Inflammatory macrophage (primary cell): ENCODE measurements at regions not wholly inside any gene's neighbourhood (a gene's known extent, or its start where the extent isn't known, plus 50 kb on each side); places are given as distances from the start of the nearest gene placed in this dataset.

ENCODE experiments used
- DNase-seq, 2 donors: peaks; one replicate each; pipeline ENCODE4 v3.0.0-alpha.2; 2020 to 2022

DNA sequence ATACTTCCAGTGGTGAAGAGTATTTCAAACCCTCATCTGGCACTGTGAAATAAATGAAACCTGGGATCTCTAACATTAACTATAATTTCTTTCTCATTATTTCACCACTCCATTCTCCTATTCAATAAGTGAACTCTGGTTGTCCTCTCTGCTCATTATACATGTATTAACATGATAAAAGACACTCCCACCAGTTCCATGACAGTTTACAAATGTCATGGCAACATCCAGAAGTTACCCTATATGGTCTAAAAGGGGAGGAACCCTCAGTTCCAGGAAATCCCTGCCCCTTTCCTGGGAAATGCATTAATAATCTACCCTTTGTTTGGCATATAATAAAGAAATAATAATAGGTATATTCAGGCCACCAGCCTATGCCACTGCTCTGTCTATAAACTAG lies 62.7 kb upstream of the BRINP3 start:
- no peak for DNase-seq

DNA sequence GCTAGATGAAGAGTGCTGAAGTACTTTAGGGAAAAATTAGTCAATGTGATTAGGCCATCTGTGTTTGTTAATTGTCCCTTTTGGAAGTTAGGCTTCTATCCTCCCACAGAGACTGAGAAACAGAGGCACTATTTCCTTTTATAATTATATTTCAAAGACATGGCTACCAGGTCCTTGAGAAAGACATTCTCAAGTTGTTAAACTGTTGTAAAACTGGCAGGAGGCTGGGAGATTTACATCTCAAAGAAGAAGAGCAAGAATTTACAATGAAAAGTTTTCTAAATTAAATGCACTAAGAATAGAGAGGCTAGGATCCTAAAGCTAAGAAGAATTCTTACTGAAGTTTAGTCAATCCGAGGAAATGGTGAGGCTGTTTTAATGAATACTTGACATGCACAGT lies 74.0 kb upstream of the BRINP3 start:
- DNase-seq: no peak

DNA sequence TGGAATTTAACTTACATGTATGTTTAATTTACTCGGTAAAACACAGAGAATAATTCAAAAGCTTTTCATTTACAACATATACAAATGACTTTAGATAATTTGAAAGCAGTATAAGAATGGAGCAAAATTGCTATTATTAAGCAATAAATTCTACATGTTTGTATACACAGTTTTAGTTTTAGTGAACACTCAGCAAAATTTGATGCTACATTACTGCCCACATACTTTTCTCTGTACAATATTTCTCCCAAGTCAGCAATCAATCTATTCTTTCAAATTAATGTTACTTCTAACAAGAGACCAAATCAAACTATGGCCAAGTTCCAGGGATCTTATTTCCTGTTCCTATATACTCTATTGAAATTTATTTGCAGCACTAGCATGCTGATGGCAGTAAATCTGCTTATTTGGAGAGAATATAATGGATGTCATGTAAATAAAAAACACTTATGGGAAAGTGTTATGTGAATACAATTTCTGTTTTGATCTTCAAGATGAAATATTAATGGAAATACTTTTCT lies 82.6 kb upstream of the BRINP3 start:
- no peak for DNase-seq

DNA sequence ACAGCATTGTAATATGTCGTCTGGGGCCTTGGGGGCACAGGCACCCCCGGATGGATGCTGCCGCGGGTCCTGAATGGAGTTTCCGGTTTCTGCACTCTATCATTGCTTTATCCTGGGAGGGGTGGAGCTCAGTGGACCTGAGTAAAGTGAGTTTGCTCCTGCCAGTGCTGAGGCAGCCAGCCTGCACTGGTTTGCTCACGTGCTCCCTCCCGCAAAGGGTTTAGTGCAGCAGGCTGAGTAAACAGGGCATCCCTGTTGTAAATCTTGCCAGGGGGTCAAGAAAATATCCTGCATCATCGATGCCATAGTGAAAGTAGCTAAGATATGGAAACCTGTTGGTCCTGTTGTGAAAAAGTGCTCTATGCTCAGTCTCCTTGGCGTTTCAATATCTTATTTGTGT lies 85.6 kb upstream of the BRINP3 start:
- DNase-seq: no peak

DNA sequence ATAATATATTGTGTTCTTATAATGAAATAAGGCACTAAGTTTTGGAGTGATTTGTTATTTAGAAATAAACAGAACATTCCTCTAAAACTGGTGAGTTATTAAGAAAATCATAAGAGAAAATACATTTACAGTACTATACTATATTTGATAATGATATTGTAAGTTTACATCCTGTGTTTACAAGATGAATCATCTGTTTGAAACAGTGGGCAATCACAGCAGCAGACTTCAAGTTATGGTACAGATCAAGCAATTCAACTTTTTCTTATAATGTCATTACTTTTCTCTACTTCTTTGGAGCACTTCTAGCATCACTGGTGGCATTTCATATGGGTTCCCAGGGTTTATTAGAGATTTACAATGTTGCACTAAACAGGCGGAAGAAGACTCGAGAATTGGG lies 86.5 kb upstream of the BRINP3 start:
- DNase-seq: no peak

DNA sequence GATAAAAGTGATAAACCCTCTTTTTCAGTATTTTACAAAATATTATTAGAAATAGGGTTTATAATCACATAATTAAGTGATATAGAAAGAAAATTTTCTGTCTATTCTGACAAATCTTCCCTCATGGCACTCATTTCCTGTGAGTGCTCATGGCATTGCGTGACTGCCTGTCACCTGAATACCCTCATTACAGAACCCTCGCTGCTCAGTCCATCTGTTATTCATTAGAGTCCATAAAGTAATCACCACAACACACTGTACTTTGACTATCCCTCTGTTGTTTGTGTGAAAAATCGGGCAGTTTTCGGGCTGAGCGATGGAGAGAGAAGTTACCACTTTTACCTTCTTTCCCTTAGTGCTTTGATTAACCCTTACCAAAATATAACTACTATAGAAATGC lies 100.4 kb upstream of the BRINP3 start:
- DNase-seq: no peak

DNA sequence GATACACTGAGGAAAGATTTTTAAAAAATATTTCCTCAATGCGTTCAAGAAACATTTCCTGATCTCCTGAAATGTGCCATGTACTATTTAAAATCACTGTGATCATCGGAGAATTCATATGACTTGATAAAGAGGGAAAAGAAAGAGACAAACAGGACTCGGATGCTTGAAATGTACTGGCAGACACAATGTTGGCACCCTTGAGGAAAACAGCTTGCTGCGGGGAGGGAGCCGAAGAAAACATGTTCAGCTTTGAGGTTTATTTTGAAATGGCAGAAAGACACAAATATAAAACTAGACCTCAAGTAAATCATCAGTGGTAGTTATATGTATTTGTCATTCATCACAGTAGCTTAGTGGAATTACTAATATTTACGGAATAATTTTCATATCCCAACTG lies 100.9 kb upstream of the BRINP3 start:
- no peak for DNase-seq

DNA sequence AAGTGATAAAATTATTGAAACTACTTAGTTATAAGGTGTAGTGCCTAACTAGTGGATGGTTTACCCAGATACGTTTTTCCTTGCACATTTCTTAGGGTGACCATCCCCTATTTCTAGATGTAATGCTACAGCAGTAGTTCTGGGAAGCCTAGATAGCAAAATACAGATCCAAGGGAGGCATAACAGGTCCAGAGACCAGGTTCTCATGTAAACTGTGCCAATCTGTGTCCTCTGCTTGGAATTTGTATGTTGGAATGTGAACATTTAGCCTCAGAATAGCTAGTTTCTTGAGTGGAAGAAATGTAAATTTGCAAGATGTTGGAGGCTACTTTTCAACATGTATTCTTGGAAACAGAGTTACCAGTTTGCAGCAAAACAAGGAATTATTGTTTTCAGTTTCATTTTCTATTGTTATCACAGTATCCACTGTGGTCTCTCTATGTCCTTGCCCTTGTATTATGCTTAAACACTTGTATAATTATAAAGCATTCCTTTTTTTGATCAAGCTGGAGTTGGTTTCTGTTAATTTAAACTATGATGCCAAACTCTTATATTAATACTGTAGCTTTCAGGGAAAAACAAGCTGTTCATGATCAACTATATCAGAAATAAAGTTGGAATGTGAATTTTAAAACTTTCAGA lies 102.0 kb upstream of the BRINP3 start:
- DNase-seq: no peak

DNA sequence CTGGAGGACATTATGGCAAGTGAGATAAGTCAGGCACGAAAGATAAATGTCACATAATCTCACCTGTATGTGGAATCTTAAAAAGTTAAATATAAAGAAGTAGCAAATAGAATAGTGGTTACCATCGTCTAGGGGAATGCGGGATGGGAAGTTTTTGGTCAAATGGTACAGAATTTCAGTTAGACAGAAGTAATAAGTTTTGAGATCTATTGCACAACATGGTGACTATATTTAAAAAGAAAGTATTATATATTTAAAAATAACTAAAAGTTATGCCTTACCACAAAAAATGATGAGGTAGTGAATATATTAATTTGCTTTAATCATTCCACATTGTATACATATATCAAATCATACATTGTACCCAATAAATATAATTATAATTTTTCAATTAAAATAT lies 106.2 kb upstream of the BRINP3 start:
- no peak for DNase-seq

DNA sequence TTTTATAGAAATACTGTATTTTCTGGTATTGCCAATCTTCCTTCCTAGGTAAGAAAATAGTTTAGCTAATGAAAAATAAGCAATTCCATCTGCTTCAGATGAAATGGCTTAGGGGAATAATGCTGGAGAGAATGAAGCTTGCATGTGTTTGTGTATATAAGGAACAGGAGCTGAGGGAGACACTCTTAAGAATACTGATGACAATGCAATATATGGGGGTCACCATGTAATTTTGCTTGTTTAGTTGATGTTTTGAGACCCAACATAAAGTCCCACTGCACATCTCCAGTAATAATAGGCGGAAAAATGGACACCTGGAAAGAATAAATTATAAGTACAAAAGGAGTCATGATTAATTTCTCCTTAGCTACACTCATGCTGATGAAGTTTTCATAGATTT lies 110.8 kb upstream of the BRINP3 start:
- no peak for DNase-seq

DNA sequence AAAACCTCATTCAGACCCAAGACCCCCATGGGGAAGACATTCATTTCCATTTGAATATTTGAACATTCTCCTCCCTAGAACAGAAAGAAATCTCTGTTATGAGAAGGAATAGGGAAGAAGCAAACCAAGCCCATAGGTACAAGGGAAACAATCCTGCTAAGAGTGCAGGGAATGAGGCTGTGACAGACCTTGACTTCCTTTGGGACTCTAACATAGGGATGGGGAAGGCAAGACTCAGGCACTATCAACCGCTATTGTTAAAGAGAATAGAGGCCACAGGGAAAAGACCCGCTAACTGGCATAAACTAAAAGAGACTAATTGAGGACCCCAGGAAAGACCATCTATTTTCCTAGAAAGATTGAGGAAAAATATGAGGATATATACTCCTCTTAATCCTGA lies 117.8 kb upstream of the BRINP3 start:
- no peak for DNase-seq

DNA sequence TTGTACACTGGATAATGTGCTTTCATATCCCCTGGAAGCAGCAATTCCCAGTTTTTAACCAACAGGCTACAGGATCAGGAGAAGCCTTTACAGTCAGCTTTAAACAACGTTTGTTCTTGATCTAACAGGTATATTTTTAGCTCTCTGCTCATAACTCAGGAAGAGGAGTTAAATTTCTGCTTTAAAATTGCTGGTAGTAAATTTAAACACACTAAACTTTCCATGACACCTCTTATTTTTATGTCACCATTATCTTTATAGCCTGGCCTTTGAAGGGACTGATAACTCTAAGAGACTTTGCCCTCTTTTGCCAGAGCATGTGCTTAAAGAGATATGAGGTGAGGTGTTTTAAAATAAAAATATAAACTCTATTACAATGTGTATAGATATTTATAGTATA lies 119.6 kb upstream of the BRINP3 start:
- DNase-seq: no peak

DNA sequence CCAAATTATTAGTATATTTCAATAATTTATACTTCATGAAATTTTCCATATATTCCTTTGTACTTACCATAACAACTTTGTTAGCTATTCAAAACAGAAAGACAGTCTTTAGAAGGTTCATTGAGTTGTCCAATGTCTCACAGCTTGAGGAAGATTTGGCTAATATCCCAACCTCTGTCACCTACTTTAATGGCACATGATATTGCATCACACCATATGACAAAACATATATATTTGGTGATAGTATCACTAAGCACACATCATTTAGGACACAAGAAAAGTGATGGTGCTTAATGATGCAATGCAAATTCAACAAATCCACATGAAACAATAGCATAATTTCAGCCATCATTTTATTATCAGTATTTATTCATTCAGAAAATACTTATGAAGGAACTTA lies 122.0 kb upstream of the BRINP3 start:
- no peak for DNase-seq

DNA sequence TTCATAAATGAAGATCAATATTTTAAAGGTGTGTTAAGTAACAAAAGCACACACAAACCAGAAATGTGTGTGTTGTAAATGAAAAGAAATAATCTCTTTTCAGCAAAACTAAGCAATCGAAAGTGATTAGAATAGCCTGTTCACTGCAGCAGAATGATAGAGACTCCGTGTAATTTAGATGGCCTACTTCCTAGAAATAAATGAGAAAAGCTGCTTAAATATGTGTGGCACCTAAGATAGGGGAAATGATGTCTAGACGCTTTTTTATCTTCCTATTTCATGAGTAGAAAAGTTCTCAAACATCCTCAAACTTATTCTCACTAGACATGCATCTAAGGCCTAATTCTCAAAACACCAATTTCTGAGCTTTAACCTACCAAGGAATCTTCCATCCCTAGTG lies 124.7 kb upstream of the BRINP3 start:
- no peak for DNase-seq

DNA sequence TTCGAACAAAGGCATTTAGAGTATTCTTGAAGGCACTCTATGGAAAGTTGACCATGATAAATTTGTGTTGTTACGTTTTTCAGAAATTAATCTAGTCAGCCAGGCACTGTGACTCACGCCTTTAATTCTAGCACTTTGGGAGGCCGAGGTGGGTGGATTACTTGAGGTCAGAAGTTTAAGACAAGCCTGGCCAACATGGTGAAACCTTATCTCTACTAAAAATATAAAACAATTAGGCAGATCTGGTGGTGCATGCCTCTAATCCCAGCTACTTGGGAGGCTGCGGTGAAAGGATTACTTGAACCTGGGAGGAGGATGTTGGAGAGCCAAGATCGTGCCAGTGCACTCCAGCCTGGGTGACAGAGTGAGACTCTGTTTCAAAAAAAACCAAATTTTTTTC lies 130.6 kb upstream of the BRINP3 start:
- no peak for DNase-seq

DNA sequence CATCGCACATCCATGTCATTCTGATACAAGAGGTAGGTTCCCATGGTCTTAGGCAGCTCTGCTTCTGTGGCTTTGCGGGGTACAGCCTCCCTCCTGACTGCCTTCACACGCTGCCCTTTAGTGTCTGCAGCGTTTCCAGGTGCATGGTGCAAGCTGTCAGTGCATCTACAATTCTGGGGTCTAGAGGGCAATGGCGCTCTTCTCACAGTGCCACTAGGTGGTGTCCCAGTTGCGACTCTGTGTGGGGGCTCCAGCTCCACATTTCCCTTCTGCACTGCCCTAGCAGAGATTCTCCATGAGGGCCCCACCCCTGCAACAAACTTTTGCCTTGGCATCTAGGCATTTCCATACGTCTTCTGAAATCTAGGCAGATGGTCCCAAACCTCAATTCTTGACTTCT lies 138.2 kb upstream of the BRINP3 start:
- no peak for DNase-seq

DNA sequence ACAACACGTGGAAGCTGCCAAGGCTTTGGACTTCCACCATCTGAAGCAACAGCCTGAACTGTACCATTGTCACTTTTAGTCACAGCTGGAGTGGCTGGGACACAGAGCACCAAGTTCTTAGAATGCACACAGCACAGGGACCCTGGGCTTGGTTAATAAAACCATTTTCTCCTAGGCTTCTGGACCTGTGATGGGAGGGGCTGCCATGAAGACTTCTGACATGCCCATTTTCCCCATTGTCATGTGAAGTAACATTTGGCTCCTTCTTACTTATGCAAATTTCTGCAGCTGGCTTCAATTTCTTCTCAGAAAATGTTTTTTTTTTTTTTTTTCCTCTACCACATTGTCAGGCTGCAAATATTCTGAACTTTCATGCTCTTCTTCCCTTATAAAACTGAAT lies 138.6 kb upstream of the BRINP3 start:
- DNase-seq: no peak

DNA sequence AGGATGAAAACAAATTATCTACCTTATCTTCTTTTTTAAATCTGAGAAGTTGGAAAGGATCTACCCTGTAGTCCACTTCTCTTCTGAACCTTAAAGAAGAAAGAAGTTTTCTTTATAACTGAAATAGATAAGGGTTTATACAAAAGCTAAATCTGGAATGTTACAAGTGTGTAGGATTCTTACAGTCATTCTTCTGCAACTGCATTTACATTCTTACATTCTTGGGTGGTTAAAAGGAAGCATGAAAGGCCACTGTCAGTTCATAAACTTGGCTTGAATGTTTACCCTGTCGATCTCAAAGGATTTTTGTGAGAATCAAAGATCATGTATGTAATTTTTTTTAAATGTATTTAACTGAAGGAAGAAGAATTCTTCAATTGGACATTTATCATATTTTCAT lies 142.1 kb upstream of the BRINP3 start:
- no peak for DNase-seq

DNA sequence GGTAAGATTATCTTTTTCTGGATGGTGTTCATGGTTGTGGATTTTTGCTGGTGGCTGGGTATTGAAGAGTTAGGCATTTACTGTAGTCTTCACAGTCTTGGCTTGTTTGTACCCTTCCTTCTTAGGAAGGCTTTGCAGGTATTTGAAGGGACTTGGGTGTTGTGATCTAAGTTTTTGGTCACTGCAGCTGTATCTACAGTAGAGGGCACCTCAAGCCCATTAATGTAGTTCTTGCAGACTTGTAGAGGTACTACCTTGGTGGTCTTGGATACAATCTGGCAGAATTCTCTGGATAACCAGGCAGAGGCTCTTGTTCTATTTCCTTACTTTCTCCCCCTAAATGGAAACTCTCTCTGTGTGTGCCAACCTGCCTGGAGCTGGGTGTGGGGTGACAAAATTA lies 155.8 kb upstream of the BRINP3 start:
- DNase-seq: no peak

DNA sequence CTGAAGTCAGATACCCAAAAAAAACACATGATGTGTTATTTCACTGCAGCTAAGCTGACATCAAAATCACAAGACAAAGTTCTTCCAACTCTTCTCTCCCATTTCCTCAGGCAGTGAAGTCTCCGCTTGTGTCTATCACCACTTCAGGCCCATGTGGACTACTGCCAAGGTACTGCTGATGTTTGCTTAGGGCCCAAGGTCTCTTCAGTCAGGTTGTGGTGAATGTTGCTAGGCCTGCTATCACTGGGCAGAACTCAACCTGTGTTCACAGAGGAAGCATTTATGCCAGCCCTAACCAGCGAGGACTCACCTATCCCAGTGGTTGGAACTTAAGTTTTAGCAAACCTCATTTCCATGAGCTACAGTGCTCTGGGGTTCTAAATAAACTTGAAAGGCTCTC lies 156.5 kb upstream of the BRINP3 start:
- DNase-seq: no peak

DNA sequence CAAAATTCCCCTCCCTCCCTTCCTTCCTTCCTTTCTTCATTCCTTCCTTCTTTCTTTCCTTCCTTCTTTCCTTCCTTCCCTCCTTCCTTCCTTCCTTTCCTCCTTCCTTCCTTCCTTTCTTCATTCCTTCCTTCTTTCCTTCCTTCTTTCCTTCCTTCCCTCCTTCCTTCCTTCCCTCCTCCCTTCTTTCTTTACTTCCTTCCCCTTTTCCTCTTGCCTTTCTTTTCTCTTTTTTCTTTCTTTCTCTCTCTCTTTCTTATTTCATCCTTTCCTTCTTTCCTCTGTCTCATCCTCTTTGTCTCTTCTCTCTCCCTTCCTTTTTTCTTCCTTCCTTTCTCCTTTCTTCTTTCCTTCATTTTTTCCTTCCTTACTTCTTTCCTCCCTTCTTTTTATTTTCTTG lies 171.9 kb upstream of the BRINP3 start:
- no peak for DNase-seq

DNA sequence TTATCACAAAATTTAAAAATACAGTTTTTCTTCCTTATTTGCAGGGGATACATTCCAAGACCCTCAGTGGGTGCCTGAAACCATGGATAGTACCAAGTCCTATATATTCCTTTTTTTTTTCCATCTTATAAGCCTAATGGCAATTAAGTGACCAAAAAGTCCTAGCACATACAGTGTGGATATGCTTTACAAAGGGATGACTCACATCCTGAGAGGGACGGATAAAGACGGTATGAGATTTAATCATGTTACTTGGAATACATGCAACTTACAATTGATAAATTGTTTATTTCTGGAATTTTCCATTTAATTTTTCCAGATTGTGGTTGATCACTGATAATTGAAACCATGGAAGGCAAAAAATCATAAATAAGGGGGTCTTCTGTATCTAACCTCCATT lies 181.2 kb upstream of the BRINP3 start:
- no peak for DNase-seq

DNA sequence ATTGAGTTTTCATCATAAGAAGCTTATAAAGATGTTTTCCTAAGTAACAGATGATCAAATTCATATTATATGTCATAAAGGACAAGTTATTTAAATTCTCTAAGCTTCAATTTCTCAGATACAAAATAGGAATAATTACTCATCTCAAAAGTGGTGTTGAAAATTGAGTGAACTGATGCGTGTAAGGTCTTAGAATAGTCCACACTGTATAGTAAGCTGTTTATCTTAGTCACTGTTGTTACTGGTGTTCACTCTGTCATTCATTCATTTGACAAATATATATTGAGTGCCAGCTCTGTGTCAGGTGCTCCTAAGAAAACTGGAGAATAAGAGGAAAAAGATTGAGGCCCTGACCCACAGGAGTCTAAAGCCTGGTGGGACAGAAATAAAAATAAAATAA lies 186.3 kb upstream of the BRINP3 start:
- no peak for DNase-seq

DNA sequence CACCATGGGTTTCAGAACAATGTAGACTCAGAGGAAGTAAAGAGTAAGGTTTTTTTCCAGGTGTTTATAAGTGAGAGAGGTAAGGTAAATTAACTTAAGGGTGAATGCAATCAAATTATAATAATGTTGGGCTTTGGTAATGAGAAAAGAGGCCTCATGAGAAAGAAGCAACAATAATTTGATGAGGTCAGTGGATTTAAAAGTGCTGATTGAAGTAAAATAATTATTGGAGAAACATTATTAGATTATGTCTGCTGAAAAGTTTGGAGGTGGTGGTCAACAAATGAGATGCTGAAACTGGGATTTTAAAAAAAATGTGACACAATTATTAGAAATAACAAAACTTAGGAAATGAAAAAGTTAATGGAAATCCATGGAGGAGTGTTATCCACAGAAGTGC lies 187.4 kb upstream of the BRINP3 start:
- DNase-seq: no peak

DNA sequence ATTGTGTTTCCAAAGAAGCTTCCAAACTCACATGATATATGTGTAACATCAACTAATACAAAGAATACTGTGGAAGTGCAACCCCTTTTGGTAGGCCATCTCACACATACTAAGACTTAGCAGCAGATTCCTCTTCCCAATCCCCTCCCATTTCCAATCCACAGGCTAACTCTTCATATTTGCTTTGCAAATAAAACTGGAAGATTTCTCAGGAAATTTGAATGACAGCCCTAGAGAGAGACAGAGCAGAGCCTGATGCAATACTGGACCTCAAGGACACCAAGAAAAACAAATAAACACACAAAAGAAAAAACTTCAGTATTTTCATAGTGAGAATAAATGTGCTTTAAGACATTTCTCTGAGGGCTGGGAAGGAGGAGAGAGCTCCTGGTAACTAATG lies 190.2 kb upstream of the BRINP3 start:
- DNase-seq: no peak

DNA sequence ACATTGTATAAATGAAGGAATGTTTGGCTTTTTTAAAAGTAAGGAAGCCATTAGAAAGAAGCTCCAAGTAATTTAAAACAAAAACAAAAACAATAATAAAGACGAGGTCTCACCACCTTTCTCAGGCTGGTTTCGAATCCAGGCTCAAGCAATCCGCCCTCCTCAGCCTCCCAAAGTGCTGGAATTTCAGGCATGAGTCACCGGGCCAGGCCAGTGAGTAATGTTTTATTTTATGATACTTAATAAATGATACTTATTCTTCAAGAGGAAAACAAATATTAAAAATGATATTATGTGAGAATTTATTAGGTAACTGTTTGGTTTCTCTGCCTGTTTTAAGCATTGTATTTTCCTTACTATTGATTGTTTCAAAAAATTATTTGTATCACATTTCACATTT lies 201.4 kb upstream of the BRINP3 start:
- DNase-seq: no peak
